ENCODE measurements at regions not wholly inside any gene's neighbourhood (a gene's known extent, or its start where the extent isn't known, plus 50 kb on each side); places are given as distances from the start of the nearest gene placed in this dataset.

GRCh38 chr13:53105890-53106289 lies 77.3 kb downstream of the OLFM4 start:
- dilution Hi-C loops (cut with MboI; ENCODE audit: extremely low pct_ligation_motif_present, low sequenced_read_pairs) = no loop called here

More at GRCh38 chr13:53105890-53106289, 77.3 kb downstream of the OLFM4 start:
- no peaks in the 10 kb centered on the region for H3K27me3 ChIP-seq (ENCODE audit: control insufficient read depth in 2 of 2, insufficient read depth in 2 of 2, low read length in 2 of 2)
- H3K9me1 ChIP-seq (replicated peaks; ENCODE audit: control insufficient read depth, extremely low read depth, insufficient read depth, low read length) = no peaks in the 10 kb centered on the region
- TF ChIP-seq MAX (IDR thresholded peaks at IDR 0.05; ENCODE audit: insufficient read depth, insufficient read length) (no peak), POLR2A (IDR thresholded peaks at IDR 0.05; ENCODE audit: low read depth, low read length) (no peak), CTCF (IDR thresholded peaks at IDR 0.05; ENCODE audit: extremely low read depth in 1 of 2, insufficient read depth in 1 of 2, low read depth in 1 of 2, low read length in 2 of 2) (no peak), MYC (IDR thresholded peaks at IDR 0.05; ENCODE audit: low read depth, low read length) (no peak), JUN (IDR thresholded peaks at IDR 0.05; ENCODE audit: borderline replicate concordance, insufficient read depth, insufficient read length, low read depth) (no peak), POLR2AphosphoS5 (IDR thresholded peaks at IDR 0.05; ENCODE audit: insufficient read depth, low read depth, low read length) (no peak), GATA2 (IDR thresholded peaks at IDR 0.05; ENCODE audit: insufficient read depth, insufficient read length, low read depth, low read length) (no peak), FOS (IDR thresholded peaks at IDR 0.05; ENCODE audit: borderline replicate concordance, insufficient read depth, low read length) (no peak), EZH2 (IDR thresholded peaks at IDR 0.05; ENCODE audit: borderline replicate concordance, low read depth, low read length, severe bottlenecking) (no peak)
- no peak overlapping the region for H3K9ac ChIP-seq (replicated peaks; ENCODE audit: extremely low read depth, insufficient read depth, low read length)
- peaks cover 4% of the 10 kb centered on the region for H3K9me3 ChIP-seq (replicated peaks; ENCODE audit: control insufficient read depth, insufficient read depth, low read length)
- no peak for DNase-seq (ENCODE audit: low read depth, low spot score)
- H3K36me3 ChIP-seq (ENCODE audit: control insufficient read depth in 2 of 2, extremely low read depth in 1 of 2, insufficient read depth in 2 of 2, low read length in 2 of 2) = no peaks in the 10 kb centered on the region
- no peak for FAIRE-seq
- CTCF ChIA-PET = no interaction called here
- no peak overlapping the region for H2AFZ ChIP-seq (ENCODE audit: low read depth, low read length)
- no peaks in the 10 kb centered on the region for H3K79me2 ChIP-seq (ENCODE audit: control insufficient read depth, insufficient read depth, low read length)
- H3K4me1 ChIP-seq (ENCODE audit: control insufficient read depth, extremely low read depth, insufficient read depth, low read length) = no peaks in the 10 kb centered on the region
- no peak overlapping the region for H3K27ac ChIP-seq (ENCODE audit: insufficient read depth, low read depth, low read length)
- POLR2A ChIA-PET = no interaction called here
- intact Hi-C loops (cut with micrococcal nuclease) = no loop called here
- no peak overlapping the region for H3K4me3 ChIP-seq (replicated peaks in 1 of 3; ENCODE audit: insufficient read depth in 1 of 3, low read depth in 1 of 3, low read length in 3 of 3)
- no peak overlapping the region for H3K4me2 ChIP-seq (ENCODE audit: insufficient read depth, low read length)
- no TSS peak for BruUV-seq (replicated peaks)
- H4K20me1 ChIP-seq (replicated peaks; ENCODE audit: control insufficient read depth, extremely low read depth, insufficient read depth, low read length) = no peaks in the 10 kb centered on the region
